H9 (cell line): ENCODE measurements at regions not wholly inside any gene's neighbourhood (a gene's known extent, or its start where the extent isn't known, plus 50 kb on each side); places are given as distances from the start of the nearest gene placed in this dataset.

Source experiments
- DNase-seq: peaks from one replicate; pipeline ENCODE4 v3.0.0-alpha.2; 2017
- H2AFZ ChIP-seq: one replicate; pipeline ENCODE4 v1.6.1; 2013; ENCODE audit warnings: mild to moderate bottlenecking, low read length, control low read depth, moderate library complexity
- H2AK5ac ChIP-seq: 2 replicates; pipeline ENCODE4 v1.6.1; 2013; ENCODE audit warnings: low read length, control low read depth, mixed read lengths; ENCODE audit not compliant: insufficient read length
- H2BK120ac ChIP-seq: one replicate; pipeline ENCODE4 v1.6.1; 2013; ENCODE audit warnings: low read depth, mild to moderate bottlenecking, low read length, control low read depth, inconsistent platforms; ENCODE audit not compliant: poor library complexity, severe bottlenecking
- H2BK12ac ChIP-seq: 2 replicates; pipeline ENCODE4 v1.6.1; 2013; ENCODE audit warnings: low read length, control low read depth, mixed read lengths, low read depth; ENCODE audit not compliant: insufficient read length
- H2BK15ac ChIP-seq: 2 replicates; pipeline ENCODE4 v1.6.1; 2013; ENCODE audit warnings: low read depth, low read length, control low read depth
- H2BK20ac ChIP-seq: one replicate; pipeline ENCODE4 v1.6.1; 2013; ENCODE audit warnings: low read depth, mild to moderate bottlenecking, low read length, control low read depth, inconsistent platforms; ENCODE audit not compliant: poor library complexity, severe bottlenecking
- H2BK5ac ChIP-seq: 2 replicates; pipeline ENCODE4 v1.6.1; 2013; ENCODE audit warnings: low read length, control low read depth, mixed read lengths; ENCODE audit not compliant: insufficient read length
- H3K14ac ChIP-seq: 2 replicates; pipeline ENCODE4 v1.6.1; 2013; ENCODE audit warnings: low read length, control low read depth; ENCODE audit not compliant: insufficient read depth
- H3K18ac ChIP-seq: 2 replicates; pipeline ENCODE4 v1.6.1; 2013; ENCODE audit warnings: low read depth, mild to moderate bottlenecking, mixed read lengths, low read length, control low read depth; ENCODE audit not compliant: insufficient read length
- H3K23ac ChIP-seq: 2 replicates; pipeline ENCODE4 v1.6.1; 2013; ENCODE audit warnings: low read length, control low read depth, mixed read lengths, low read depth; ENCODE audit not compliant: insufficient read length
- H3K23me2 ChIP-seq: 2 replicates; pipeline ENCODE4 v1.6.1; 2013; ENCODE audit warnings: low read depth, mild to moderate bottlenecking, mixed read lengths, low read length, control low read depth; ENCODE audit not compliant: insufficient read length, poor library complexity, severe bottlenecking
- H3K27ac ChIP-seq: 2 replicates; pipeline ENCODE4 v1.5.1; 2013; ENCODE audit warnings: low read length, control low read depth, mixed read lengths, low read depth; ENCODE audit not compliant: insufficient read length
- H3K27me3 ChIP-seq: 2 replicates; pipeline ENCODE4 v1.6.1; 2013; ENCODE audit warnings: low read length, control low read depth, inconsistent platforms; ENCODE audit not compliant: insufficient read depth
- H3K4ac ChIP-seq: 2 replicates; pipeline ENCODE4 v1.6.1; 2013; ENCODE audit warnings: low read depth, mild to moderate bottlenecking, control low read depth, inconsistent platforms, low read length, moderate library complexity
- H3K4me1 ChIP-seq: 2 replicates; pipeline ENCODE4 v1.6.1; 2013; ENCODE audit warnings: low read length, control low read depth, inconsistent platforms; ENCODE audit not compliant: insufficient read depth
- H3K4me2 ChIP-seq: 2 replicates; pipeline ENCODE4 v1.6.1; 2013; ENCODE audit warnings: low read length, control low read depth, mixed read lengths; ENCODE audit not compliant: insufficient read length, insufficient read depth
- H3K56ac ChIP-seq: 2 replicates; pipeline ENCODE4 v1.6.1; 2013; ENCODE audit warnings: low read depth, mild to moderate bottlenecking, mixed read lengths, low read length, control low read depth; ENCODE audit not compliant: insufficient read length
- H3K79me1 ChIP-seq: 2 replicates; pipeline ENCODE4 v1.6.1; 2013; ENCODE audit warnings: low read depth, mild to moderate bottlenecking, moderate library complexity, low read length, control low read depth, inconsistent platforms; ENCODE audit not compliant: insufficient read depth, poor library complexity, severe bottlenecking
- H3K79me2 ChIP-seq: 2 replicates; pipeline ENCODE4 v1.6.1; 2013; ENCODE audit warnings: low read length, control low read depth, inconsistent platforms; ENCODE audit not compliant: insufficient read depth
- H3K9ac ChIP-seq: 2 replicates; pipeline ENCODE4 v1.6.1; 2013; ENCODE audit warnings: low read length, control low read depth, mixed read lengths; ENCODE audit not compliant: insufficient read length; ENCODE audit errors: extremely low read depth
- H3K9me3 ChIP-seq: one replicate; pipeline ENCODE4 v1.6.1; 2013; ENCODE audit warnings: low read depth, low read length, inconsistent platforms; ENCODE audit not compliant: control insufficient read depth
- H3T11ph ChIP-seq: one replicate; pipeline ENCODE4 v1.6.1; 2013; ENCODE audit warnings: mild to moderate bottlenecking, low read length, control low read depth, inconsistent platforms
- H4K20me1 ChIP-seq: one replicate; pipeline ENCODE4 v1.6.1; 2013; ENCODE audit not compliant: control insufficient read depth, insufficient read length, insufficient read depth
- H4K5ac ChIP-seq: 2 replicates; pipeline ENCODE4 v1.6.1; 2013; ENCODE audit warnings: low read depth, mild to moderate bottlenecking, mixed read lengths, low read length, control low read depth; ENCODE audit not compliant: insufficient read length
- H4K8ac ChIP-seq: replicated peaks from 2 replicates; pipeline ENCODE4 v1.6.1; 2013; ENCODE audit warnings: low read length, control low read depth, mixed read lengths, low read depth; ENCODE audit not compliant: insufficient read length
- H4K91ac ChIP-seq: 2 replicates; pipeline ENCODE4 v1.6.1; 2013; ENCODE audit warnings: low read depth, mild to moderate bottlenecking, moderate library complexity, mixed read lengths, low read length, control low read depth; ENCODE audit not compliant: insufficient read length
- H3K27ac Mint-ChIP-seq, 3 experiments: 2 replicates in 2 of 3; 3 replicates in 1 of 3; pipeline ENCODE4 v1.8.0; 2020 to 2021; ENCODE audit warnings: mixed read lengths in 3 of 3, mild to moderate bottlenecking in 1 of 3, moderate library complexity in 1 of 3
- H3K27me3 Mint-ChIP-seq: 2 replicates; pipeline ENCODE4 v1.8.0; 2021; ENCODE audit warnings: low read depth, mild to moderate bottlenecking, moderate library complexity, mixed read lengths
- H3K36me3 Mint-ChIP-seq, 3 experiments: 2 replicates in 2 of 3; 3 replicates in 1 of 3; pipeline ENCODE4 v1.8.0; 2020 to 2021; ENCODE audit warnings: low read depth in 3 of 3, mixed read lengths in 3 of 3; ENCODE audit not compliant: insufficient read depth in 1 of 3
- H3K4me1 Mint-ChIP-seq, 2 experiments: 2 replicates each; pipeline ENCODE4 v1.8.0; 2020; ENCODE audit warnings: mixed read lengths in 2 of 2
- H3K4me3 Mint-ChIP-seq, 2 experiments: 2 replicates in 1 of 2; 3 replicates in 1 of 2; pipeline ENCODE4 v1.8.0; 2020 to 2021; ENCODE audit warnings: mild to moderate bottlenecking in 2 of 2, mixed read lengths in 2 of 2, moderate library complexity in 1 of 2
- H3K9me3 Mint-ChIP-seq, 2 experiments: 2 replicates in 1 of 2; 3 replicates in 1 of 2; pipeline ENCODE4 v1.8.0; 2020; ENCODE audit warnings: mild to moderate bottlenecking in 2 of 2, mixed read lengths in 2 of 2, moderate library complexity in 1 of 2
- CTCF ChIP-seq: fragments of 200-600 bp; sonication (generic); conservative IDR thresholded peaks from 3 replicates; pipeline ENCODE4 v1.8.0; 2021; ENCODE audit warnings: antibody characterized with exemption, mild to moderate bottlenecking
- WGBS: extraction: QIAGEN DNeasy Blood & Tissue Kit; methylation state at CpG from one replicate; pipeline ENCODE4 v1.1.7; 2013; ENCODE audit warnings: missing lambda C conversion rate, low lambda C conversion rate, mixed read lengths; ENCODE audit not compliant: insufficient read length; ENCODE audit errors: extremely low coverage; 5-methylcytosine and 5-hydroxymethylcytosine counted together

DNA sequence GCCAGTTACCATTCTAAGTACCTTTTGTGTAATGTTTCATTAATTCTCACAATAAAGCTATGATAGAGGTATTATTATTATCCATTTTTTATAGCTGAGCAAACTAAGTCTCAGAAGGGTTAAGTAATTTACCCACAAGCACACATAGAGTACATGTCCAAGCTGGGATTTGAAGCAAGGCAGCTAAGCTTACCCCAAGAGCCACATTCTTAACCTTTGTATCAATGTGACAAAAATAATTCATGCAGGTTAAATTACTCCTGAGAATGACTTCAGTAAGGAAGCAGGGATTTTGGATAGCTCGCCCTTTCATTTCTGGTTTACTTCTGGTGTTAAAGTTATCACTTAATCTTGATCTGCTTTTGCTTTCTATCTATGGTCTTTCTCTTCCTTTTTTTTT is 141.9 kb downstream of the ACTBL2 start:
- H3K4me2 ChIP-seq = no peak overlapping the region
- no peak overlapping the region for H3T11ph ChIP-seq
- no peak overlapping the region for H3K23ac ChIP-seq
- no peaks in the 10 kb centered on the region for H3K4me1 Mint-ChIP-seq
- H3K23me2 ChIP-seq = no peaks in the 10 kb centered on the region
- no peak for DNase-seq
- H3K27me3 Mint-ChIP-seq = no peaks in the 10 kb centered on the region
- H3K36me3 Mint-ChIP-seq = no peaks in the 10 kb centered on the region
- no peak overlapping the region for H2AK5ac ChIP-seq
- no peak overlapping the region for H4K5ac ChIP-seq
- H3K9me3 ChIP-seq = no peaks in the 10 kb centered on the region
- no peak overlapping the region for H3K27ac ChIP-seq
- H4K8ac ChIP-seq = no peak overlapping the region
- no peaks in the 10 kb centered on the region for H4K20me1 ChIP-seq
- H2BK12ac ChIP-seq = no peak overlapping the region
- H2BK120ac ChIP-seq = no peak overlapping the region
- peaks cover 0 to 5% of the 10 kb centered on the region in 2 experiments; a peak in 1 of 5 replicates for H3K9me3 Mint-ChIP-seq
- no peaks in the 10 kb centered on the region for H3K79me2 ChIP-seq
- H3K9ac ChIP-seq = no peak overlapping the region
- H3K27ac Mint-ChIP-seq = no peak overlapping the region
- H2BK20ac ChIP-seq = no peak overlapping the region
- H2AFZ ChIP-seq = no peak overlapping the region
- no peak overlapping the region for H3K4me3 Mint-ChIP-seq
- no peaks in the 10 kb centered on the region for H3K4me1 ChIP-seq
- no peak overlapping the region for H3K18ac ChIP-seq
- H2BK5ac ChIP-seq = no peak overlapping the region
- no peak overlapping the region for H3K4ac ChIP-seq
- TF ChIP-seq CTCF = no peak
- H4K91ac ChIP-seq = no peak overlapping the region
- H2BK15ac ChIP-seq = no peak overlapping the region
- no peaks in the 10 kb centered on the region for H3K79me1 ChIP-seq
- no peak overlapping the region for H3K56ac ChIP-seq
- no peaks in the 10 kb centered on the region for H3K27me3 ChIP-seq
- no peak overlapping the region for H3K14ac ChIP-seq
- no CpG with 5 or more reads among the region's 1 CpG for WGBS
